Trophoblast cell (in vitro differentiated cells and primary cell): ENCODE measurements at regions not wholly inside any gene's neighbourhood (a gene's known extent, or its start where the extent isn't known, plus 50 kb on each side); places are given as distances from the start of the nearest gene placed in this dataset.

Source experiments
- DNase-seq, 2 donors: peaks; one replicate each; pipeline ENCODE4 v3.0.0-alpha.2; 2016
- H2AFZ ChIP-seq: 2 replicates; pipeline ENCODE4 v1.6.1; 2013; ENCODE audit warnings: low read length, moderate library complexity, mild to moderate bottlenecking; ENCODE audit not compliant: insufficient read depth, poor library complexity
- H2AK5ac ChIP-seq: 2 replicates; pipeline ENCODE4 v1.6.1; 2013; ENCODE audit warnings: mild to moderate bottlenecking, low read length
- H2BK120ac ChIP-seq: 2 replicates; pipeline ENCODE4 v1.6.1; 2013; ENCODE audit warnings: low read length, mild to moderate bottlenecking, moderate library complexity; ENCODE audit not compliant: insufficient read depth, poor library complexity
- H2BK12ac ChIP-seq: 2 replicates; pipeline ENCODE4 v1.6.1; 2013; ENCODE audit warnings: mild to moderate bottlenecking, low read length, moderate library complexity
- H2BK5ac ChIP-seq: 2 replicates; pipeline ENCODE4 v1.6.1; 2013; ENCODE audit warnings: low read length, low read depth, moderate library complexity, mild to moderate bottlenecking; ENCODE audit not compliant: poor library complexity
- H3K14ac ChIP-seq: 2 replicates; pipeline ENCODE4 v1.6.1; 2013; ENCODE audit warnings: mild to moderate bottlenecking, low read length
- H3K18ac ChIP-seq: 2 replicates; pipeline ENCODE4 v1.6.1; 2013; ENCODE audit warnings: mild to moderate bottlenecking, low read length
- H3K23ac ChIP-seq: 2 replicates; pipeline ENCODE4 v1.6.1; 2013; ENCODE audit warnings: low read length
- H3K27ac ChIP-seq: 2 replicates; pipeline ENCODE4 v1.5.1; 2013; ENCODE audit warnings: low read depth, mild to moderate bottlenecking, inconsistent platforms, low read length, moderate library complexity
- H3K27me3 ChIP-seq: 2 replicates; pipeline ENCODE4 v1.6.1; 2013; ENCODE audit warnings: inconsistent platforms, mild to moderate bottlenecking, low read length, moderate library complexity; ENCODE audit not compliant: insufficient read depth
- H3K36me3 ChIP-seq, 2 experiments: 1 replicate in 1 of 2; 2 replicates in 1 of 2; pipeline ENCODE4 v1.6.1; 2013; ENCODE audit warnings: low read length in 2 of 2, mild to moderate bottlenecking in 2 of 2, moderate library complexity in 1 of 2; ENCODE audit not compliant: insufficient read depth in 2 of 2, control insufficient read depth in 1 of 2
- H3K4ac ChIP-seq: 2 replicates; pipeline ENCODE4 v1.6.1; 2013; ENCODE audit warnings: low read depth, mild to moderate bottlenecking, low read length, moderate library complexity
- H3K4me1 ChIP-seq, 2 experiments: 1 replicate in 1 of 2; 2 replicates in 1 of 2; pipeline ENCODE4 v1.6.1; 2013; ENCODE audit warnings: low read length in 2 of 2, mild to moderate bottlenecking in 2 of 2, moderate library complexity in 1 of 2; ENCODE audit not compliant: insufficient read depth in 2 of 2, control insufficient read depth in 1 of 2
- H3K4me2 ChIP-seq: 2 replicates; pipeline ENCODE4 v1.6.1; 2013; ENCODE audit warnings: inconsistent platforms, mild to moderate bottlenecking, low read length, moderate library complexity
- H3K4me3 ChIP-seq: 2 replicates; pipeline ENCODE4 v1.5.1; 2013; ENCODE audit warnings: mild to moderate bottlenecking, low read depth, low read length, inconsistent platforms
- H3K79me1 ChIP-seq: one replicate; pipeline ENCODE4 v1.6.1; 2013; ENCODE audit warnings: low read length
- H3K79me2 ChIP-seq: 2 replicates; pipeline ENCODE4 v1.6.1; 2013; ENCODE audit warnings: low read length, mild to moderate bottlenecking; ENCODE audit not compliant: control insufficient read depth, insufficient read depth, poor library complexity
- H3K9ac ChIP-seq: 2 replicates; pipeline ENCODE4 v1.6.1; 2013; ENCODE audit warnings: mild to moderate bottlenecking, low read length
- H3K9me3 ChIP-seq: 2 replicates; pipeline ENCODE4 v1.6.1; 2013; ENCODE audit warnings: low read depth, mild to moderate bottlenecking, control low read depth, inconsistent platforms, low read length; ENCODE audit not compliant: insufficient read depth
- H4K12ac ChIP-seq: 2 replicates; pipeline ENCODE4 v1.6.1; 2013; ENCODE audit warnings: low read depth, mild to moderate bottlenecking, low read length, moderate library complexity
- H4K8ac ChIP-seq: 2 replicates; pipeline ENCODE4 v1.6.1; 2013; ENCODE audit warnings: low read depth, mild to moderate bottlenecking, low read length, moderate library complexity
- H4K91ac ChIP-seq: one replicate; pipeline ENCODE4 v1.6.1; 2013; ENCODE audit warnings: low read depth, mild to moderate bottlenecking, low read length, moderate library complexity
- WGBS: extraction: QIAGEN DNeasy Blood & Tissue Kit; methylation state at CpG from one replicate; pipeline ENCODE4 v1.1.7; 2013; ENCODE audit warnings: missing lambda C conversion rate; ENCODE audit not compliant: insufficient read length, insufficient coverage; ENCODE audit errors: extremely low coverage; 5-methylcytosine and 5-hydroxymethylcytosine counted together

DNA sequence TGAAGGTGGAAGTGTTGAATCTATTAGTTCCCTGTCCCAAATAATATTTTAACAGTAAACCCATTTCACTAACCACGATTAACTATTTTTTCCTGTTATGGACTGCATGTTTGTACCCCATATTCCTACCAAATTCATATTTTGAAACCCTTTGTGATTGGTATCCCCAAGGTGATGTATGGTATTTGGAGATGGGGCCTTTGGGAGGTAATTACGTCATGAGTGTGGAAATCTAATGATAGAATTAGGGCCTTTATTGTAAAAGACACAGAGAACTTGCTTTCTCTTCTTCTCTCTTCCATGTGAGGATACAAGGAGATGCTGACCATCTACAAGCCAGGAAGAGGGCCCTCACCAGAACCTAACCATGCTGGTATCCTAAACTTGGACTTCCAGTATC is 744.7 kb downstream of the DTWD2 start:
- no peak overlapping the region for H4K12ac ChIP-seq
- H3K4me2 ChIP-seq = no peak overlapping the region
- peak in 1 of 2 donors; percentile 7 for DNase-seq
- H3K9ac ChIP-seq = no peak overlapping the region
- H3K4me3 ChIP-seq = no peak overlapping the region
- no peak overlapping the region for H3K4ac ChIP-seq
- H3K27ac ChIP-seq = no peak overlapping the region
- no peaks in the 10 kb centered on the region for H3K36me3 ChIP-seq
- no peak overlapping the region for H3K23ac ChIP-seq
- H3K79me1 ChIP-seq = no peaks in the 10 kb centered on the region
- H3K9me3 ChIP-seq = peaks cover 2% of the 10 kb centered on the region
- H3K14ac ChIP-seq = no peak overlapping the region
- H3K79me2 ChIP-seq = no peaks in the 10 kb centered on the region
- no peak overlapping the region for H4K91ac ChIP-seq
- H2AK5ac ChIP-seq = no peak overlapping the region
- no peaks in the 10 kb centered on the region for H3K4me1 ChIP-seq
- no peak overlapping the region for H2BK12ac ChIP-seq
- no peak overlapping the region for H4K8ac ChIP-seq
- no peaks in the 10 kb centered on the region for H3K27me3 ChIP-seq
- no peak overlapping the region for H2BK120ac ChIP-seq
- no CpG with 5 or more reads among the region's 2 CpGs for WGBS
- no peak overlapping the region for H3K18ac ChIP-seq
- H2AFZ ChIP-seq = no peak overlapping the region
- H2BK5ac ChIP-seq = no peak overlapping the region

DNA sequence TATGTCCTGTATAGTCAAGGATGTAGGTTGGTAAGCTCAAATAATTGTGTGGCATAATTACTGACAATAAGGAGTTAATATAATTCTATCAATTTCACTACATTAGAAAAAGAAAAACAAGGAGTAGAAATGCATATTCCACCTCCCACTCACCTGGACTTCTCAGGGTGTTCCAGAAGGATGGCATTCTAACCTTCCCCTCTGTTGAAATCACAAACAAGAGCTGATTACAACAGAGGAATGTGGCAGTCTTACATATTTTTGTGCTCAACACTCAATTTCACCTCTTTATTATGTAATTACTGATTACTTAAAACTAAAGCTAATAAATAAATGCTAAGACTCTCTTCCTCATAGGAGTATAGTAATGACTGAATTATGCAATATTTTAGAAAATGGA is 745.3 kb downstream of the DTWD2 start:
- no peaks in the 10 kb centered on the region for H3K79me2 ChIP-seq

DNA sequence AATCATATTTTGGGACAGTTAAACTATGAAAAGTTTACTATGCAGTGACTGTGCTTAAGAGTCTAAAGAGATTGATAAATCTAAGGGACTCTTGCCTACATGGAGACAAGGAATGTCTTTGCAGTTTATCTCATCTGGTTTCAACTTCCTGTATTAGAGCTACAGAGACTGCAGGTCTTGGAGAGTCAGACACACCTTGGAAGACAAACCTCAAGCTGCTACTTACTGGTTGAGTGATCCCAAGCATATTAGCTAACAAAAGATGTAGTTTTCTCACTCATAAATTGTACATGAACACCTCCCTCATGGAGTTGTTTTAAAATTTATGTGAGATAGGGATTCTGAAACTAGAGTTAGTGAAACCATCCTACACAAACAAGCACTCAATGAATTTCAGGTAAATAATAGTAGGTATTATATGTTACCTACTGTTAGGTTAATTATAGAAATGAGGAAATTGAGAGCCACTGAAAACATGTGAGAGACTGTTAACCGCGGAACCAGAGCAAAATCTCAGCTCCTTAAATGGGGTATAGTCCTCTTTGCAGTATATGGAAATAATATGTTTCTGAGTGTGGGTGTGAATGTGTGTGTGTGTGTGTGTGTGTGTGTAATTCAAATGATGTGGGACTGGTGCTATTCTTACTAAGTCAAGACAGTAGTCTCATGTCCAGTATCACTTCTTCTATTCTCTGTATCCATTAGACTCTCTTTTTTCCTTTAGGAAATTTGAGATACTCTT is 752.1 kb downstream of the DTWD2 start:
- Histone ChIP-seq H3K9me3 (peaks cover 1% of the 10 kb centered on the region), H3K4me2 (no peak overlapping the region), H3K27ac (no peak overlapping the region), H2AK5ac (no peak overlapping the region), H3K9ac (no peak overlapping the region), H3K4ac (no peak overlapping the region), H2AFZ (no peak overlapping the region), H4K91ac (no peak overlapping the region), H3K23ac (no peak overlapping the region), H3K27me3 (no peaks in the 10 kb centered on the region), H2BK120ac (no peak overlapping the region), H3K4me3 (no peak overlapping the region), H3K4me1 (no peaks in the 10 kb centered on the region), H2BK5ac (no peak overlapping the region), H3K79me2 (no peaks in the 10 kb centered on the region), H3K36me3 (no peaks in the 10 kb centered on the region), H4K8ac (no peak overlapping the region), H4K12ac (no peak overlapping the region), H3K79me1 (no peaks in the 10 kb centered on the region), H2BK12ac (no peak overlapping the region), H3K18ac (no peak overlapping the region), H3K14ac (no peak overlapping the region)
- DNase-seq = no peak
- WGBS = no CpG with 5 or more reads among the region's 2 CpGs

More for the DNA sequence above, 745.3 kb downstream of the DTWD2 start:
- Histone ChIP-seq H2AK5ac (no peak overlapping the region), H3K27me3 (no peaks in the 10 kb centered on the region), H3K79me1 (no peaks in the 10 kb centered on the region), H4K12ac (no peak overlapping the region), H3K14ac (no peak overlapping the region), H3K4me2 (no peak overlapping the region), H2BK12ac (no peak overlapping the region), H2BK120ac (no peak overlapping the region), H3K4me3 (no peak overlapping the region), H2AFZ (no peak overlapping the region), H3K36me3 (no peaks in the 10 kb centered on the region), H3K4ac (no peak overlapping the region), H3K27ac (no peak overlapping the region), H3K9me3 (peaks cover 2% of the 10 kb centered on the region), H3K9ac (no peak overlapping the region), H3K23ac (no peak overlapping the region), H2BK5ac (no peak overlapping the region), H4K8ac (no peak overlapping the region), H3K18ac (no peak overlapping the region), H4K91ac (no peak overlapping the region), H3K4me1 (no peaks in the 10 kb centered on the region)
- peak in 1 of 2 donors; percentile 43 for DNase-seq

DNA sequence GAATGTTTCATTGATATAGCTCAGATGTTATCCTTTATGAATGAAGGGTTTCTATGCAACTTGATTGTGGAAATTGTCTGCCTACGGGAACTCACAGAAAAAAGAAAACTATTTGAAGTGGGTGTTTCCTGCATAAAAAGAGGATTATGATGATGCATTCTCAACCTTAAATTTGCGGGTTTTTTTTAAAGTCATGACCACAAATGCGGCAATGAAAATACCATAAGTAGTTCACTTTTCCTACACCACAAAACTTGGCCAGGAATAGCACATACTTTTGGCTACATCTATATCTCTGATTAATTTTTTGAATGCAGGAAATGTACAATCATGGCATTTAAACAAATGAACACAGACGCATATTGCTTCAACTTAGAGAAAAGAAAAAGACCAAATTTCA is 754.7 kb downstream of the DTWD2 start:
- Histone ChIP-seq H2AFZ (no peak overlapping the region), H3K36me3 (no peaks in the 10 kb centered on the region), H3K27me3 (no peaks in the 10 kb centered on the region), H4K12ac (no peak overlapping the region), H3K79me1 (no peaks in the 10 kb centered on the region), H3K79me2 (no peaks in the 10 kb centered on the region), H3K14ac (no peak overlapping the region), H3K27ac (no peak overlapping the region), H2BK120ac (no peak overlapping the region), H3K4me1 (no peaks in the 10 kb centered on the region), H3K9me3 (peaks cover 1% of the 10 kb centered on the region), H4K91ac (no peak overlapping the region), H3K4me2 (no peak overlapping the region), H3K4ac (no peak overlapping the region), H2AK5ac (no peak overlapping the region), H3K4me3 (no peak overlapping the region), H3K9ac (no peak overlapping the region), H4K8ac (no peak overlapping the region), H2BK12ac (no peak overlapping the region), H3K23ac (no peak overlapping the region), H3K18ac (no peak overlapping the region), H2BK5ac (no peak overlapping the region)
- no peak for DNase-seq
- no CpG with 5 or more reads among the region's 4 CpGs for WGBS
